ENCODE measurements at regions not wholly inside any gene's neighbourhood (a gene's known extent, or its start where the extent isn't known, plus 50 kb on each side); places are given as distances from the start of the nearest gene placed in this dataset.
"Not testable (repeated sequence)": the region's sequence is repeated elsewhere in the genome, so short reads cannot be mapped to it uniquely, and the experiment has no call there.

- no peak for DNase-seq (ENCODE audit: low read depth in 2 of 2)
Observed at GRCh38 chr1:95753382-95754016, 519.5 kb downstream of the RWDD3 start.

GRCh38 chr1:95754412-95754811, 520.4 kb downstream of the RWDD3 start:
- DNase-seq (ENCODE audit: low read depth in 2 of 2): no peak

GRCh38 chr1:95766036-95766435, 532.0 kb downstream of the RWDD3 start:
- DNase-seq (ENCODE audit: low read depth in 2 of 2): no peak

- no peak for DNase-seq (ENCODE audit: low read depth in 2 of 2)
Observed at GRCh38 chr1:95770581-95770980, 536.6 kb downstream of the RWDD3 start.

GRCh38 chr1:95778217-95778616, 544.2 kb downstream of the RWDD3 start:
- DNase-seq (ENCODE audit: low read depth in 2 of 2): no peak

- no peak for DNase-seq (ENCODE audit: low read depth in 2 of 2)
Observed at GRCh38 chr1:95780836-95781235, 546.8 kb downstream of the RWDD3 start.

GRCh38 chr1:95790136-95790535, 556.1 kb downstream of the RWDD3 start:
- DNase-seq (ENCODE audit: low read depth in 2 of 2): no peak

- DNase-seq (ENCODE audit: low read depth in 2 of 2): no peak
Observed at GRCh38 chr1:95793893-95794292, 559.9 kb downstream of the RWDD3 start.

- not testable (repeated sequence) for DNase-seq (ENCODE audit: low read depth in 2 of 2)
Observed at GRCh38 chr1:95797761-95798160, 563.8 kb downstream of the RWDD3 start.

GRCh38 chr1:95806171-95806570, 572.2 kb downstream of the RWDD3 start:
- DNase-seq (ENCODE audit: low read depth in 2 of 2): no peak

- DNase-seq (ENCODE audit: low read depth in 2 of 2): no peak
Observed at GRCh38 chr1:95809391-95809790, 575.4 kb downstream of the RWDD3 start.

- DNase-seq (ENCODE audit: low read depth in 2 of 2): no peak
Observed at GRCh38 chr1:95815511-95815910, 581.5 kb downstream of the RWDD3 start.

GRCh38 chr1:95829556-95829955, 595.5 kb downstream of the RWDD3 start:
- no peak for DNase-seq (ENCODE audit: low read depth in 2 of 2)

GRCh38 chr1:95832370-95832769, 598.4 kb downstream of the RWDD3 start:
- no peak for DNase-seq (ENCODE audit: low read depth in 2 of 2)

GRCh38 chr1:95849439-95849838, 615.4 kb downstream of the RWDD3 start:
- no peak for DNase-seq (ENCODE audit: low read depth in 2 of 2)

- DNase-seq (ENCODE audit: low read depth in 2 of 2): no peak
Observed at GRCh38 chr1:95850165-95850649, 616.2 kb downstream of the RWDD3 start.

GRCh38 chr1:95850763-95851162, 616.8 kb downstream of the RWDD3 start:
- DNase-seq (ENCODE audit: low read depth in 2 of 2): no peak

GRCh38 chr1:95852483-95853070, 618.6 kb downstream of the RWDD3 start:
- no peak for DNase-seq (ENCODE audit: low read depth in 2 of 2)

- DNase-seq (ENCODE audit: low read depth in 2 of 2): no peak
Observed at GRCh38 chr1:95854457-95854856, 620.4 kb downstream of the RWDD3 start.

GRCh38 chr1:95863086-95863485, 629.1 kb downstream of the RWDD3 start:
- no peak for DNase-seq (ENCODE audit: low read depth in 2 of 2)

GRCh38 chr1:95865769-95866168, 631.8 kb downstream of the RWDD3 start:
- DNase-seq (ENCODE audit: low read depth in 2 of 2): no peak

GRCh38 chr1:95876276-95876675, 642.3 kb downstream of the RWDD3 start:
- no peak for DNase-seq (ENCODE audit: low read depth in 2 of 2)

- no peak for DNase-seq (ENCODE audit: low read depth in 2 of 2)
Observed at GRCh38 chr1:95879498-95880050, 645.6 kb downstream of the RWDD3 start.

Measured in stimulated activated CD4-positive, alpha-beta T cell treated with anti-CD3 and anti-CD28 coated beads, Interleukin-4, amount 100 ng/mL, for 48 hours (primary cell).